NB4 (cell line): ENCODE measurements at regions not wholly inside any gene's neighbourhood (a gene's known extent, or its start where the extent isn't known, plus 50 kb on each side); places are given as distances from the start of the nearest gene placed in this dataset.

Source experiments
- DNase-seq: peaks from one replicate; pipeline ENCODE4 v3.0.0; 2010; ENCODE audit warnings: low read depth
- H3K4me3 ChIP-seq: one replicate; pipeline ENCODE4 v1.5.1; 2011; ENCODE audit warnings: mild to moderate bottlenecking, low read depth, low read length, moderate library complexity
- MYC ChIP-seq: IDR thresholded peaks from 2 replicates; pipeline ENCODE4 v1.6.1; 2011; ENCODE audit warnings: low read depth, low read length
- POLR2A ChIP-seq: IDR thresholded peaks from 2 replicates; pipeline ENCODE4 v1.6.1; 2011; ENCODE audit warnings: mild to moderate bottlenecking; ENCODE audit not compliant: insufficient read length; ENCODE audit errors: extremely low read depth
- TF ChIP-seq, protein P1 (sequence below): IDR thresholded peaks from 2 replicates; pipeline ENCODE4 v1.6.1; 2011; ENCODE audit warnings: low read depth, low read length
- TF ChIP-seq, protein P2 (sequence below): IDR thresholded peaks from one replicate; pipeline ENCODE4 v1.5.1; 2012; ENCODE audit warnings: low read depth, low read length

DNA sequence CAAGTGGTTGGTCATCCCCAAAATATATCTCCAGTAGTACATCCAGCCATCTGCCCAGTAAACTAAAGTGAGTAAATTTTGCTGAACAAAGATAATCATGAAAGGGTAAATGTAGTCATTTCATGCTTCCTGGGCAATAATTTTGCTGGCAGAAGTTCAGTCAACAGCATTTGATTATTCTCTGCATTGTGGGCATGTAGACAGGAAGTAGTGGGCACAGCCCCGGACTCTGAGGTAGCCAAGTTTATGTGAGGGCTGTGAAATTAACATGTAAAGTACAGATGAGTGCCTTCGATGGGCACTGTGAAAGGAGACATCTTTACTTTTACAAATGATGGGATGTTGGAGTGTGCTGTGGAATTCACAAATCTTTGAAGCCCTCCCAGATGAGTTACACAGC lies 312.2 kb upstream of the MTNR1B start:
- TF ChIP-seq MYC (no peak), POLR2A (no peak)
- TF ChIP-seq, protein P1, sequence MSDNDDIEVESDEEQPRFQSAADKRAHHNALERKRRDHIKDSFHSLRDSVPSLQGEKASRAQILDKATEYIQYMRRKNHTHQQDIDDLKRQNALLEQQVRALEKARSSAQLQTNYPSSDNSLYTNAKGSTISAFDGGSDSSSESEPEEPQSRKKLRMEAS = no peak
- TF ChIP-seq, protein P2, sequence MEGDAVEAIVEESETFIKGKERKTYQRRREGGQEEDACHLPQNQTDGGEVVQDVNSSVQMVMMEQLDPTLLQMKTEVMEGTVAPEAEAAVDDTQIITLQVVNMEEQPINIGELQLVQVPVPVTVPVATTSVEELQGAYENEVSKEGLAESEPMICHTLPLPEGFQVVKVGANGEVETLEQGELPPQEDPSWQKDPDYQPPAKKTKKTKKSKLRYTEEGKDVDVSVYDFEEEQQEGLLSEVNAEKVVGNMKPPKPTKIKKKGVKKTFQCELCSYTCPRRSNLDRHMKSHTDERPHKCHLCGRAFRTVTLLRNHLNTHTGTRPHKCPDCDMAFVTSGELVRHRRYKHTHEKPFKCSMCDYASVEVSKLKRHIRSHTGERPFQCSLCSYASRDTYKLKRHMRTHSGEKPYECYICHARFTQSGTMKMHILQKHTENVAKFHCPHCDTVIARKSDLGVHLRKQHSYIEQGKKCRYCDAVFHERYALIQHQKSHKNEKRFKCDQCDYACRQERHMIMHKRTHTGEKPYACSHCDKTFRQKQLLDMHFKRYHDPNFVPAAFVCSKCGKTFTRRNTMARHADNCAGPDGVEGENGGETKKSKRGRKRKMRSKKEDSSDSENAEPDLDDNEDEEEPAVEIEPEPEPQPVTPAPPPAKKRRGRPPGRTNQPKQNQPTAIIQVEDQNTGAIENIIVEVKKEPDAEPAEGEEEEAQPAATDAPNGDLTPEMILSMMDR = no peak
- H3K4me3 ChIP-seq = no peak overlapping the region
- no peak for DNase-seq

DNA sequence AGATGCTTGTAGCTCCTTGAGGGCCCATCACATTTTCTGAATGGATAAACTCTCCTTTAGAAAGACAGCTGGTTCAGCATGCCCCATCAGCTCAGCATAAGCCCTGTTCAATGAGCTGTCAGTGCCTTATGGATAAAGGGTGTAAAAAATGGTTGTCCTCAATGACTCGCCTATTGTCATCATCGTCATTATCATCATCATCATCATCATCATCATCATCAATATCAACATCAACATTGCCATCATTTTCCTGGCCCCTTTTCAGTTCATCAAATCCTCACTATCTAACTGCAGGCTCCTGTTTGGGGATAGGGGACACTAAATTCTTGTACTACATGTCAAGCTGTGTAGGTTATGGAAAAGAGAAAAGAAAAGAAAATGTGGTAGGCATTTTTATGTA lies 310.7 kb upstream of the MTNR1B start:
- no peak overlapping the region for H3K4me3 ChIP-seq
- TF ChIP-seq POLR2A (no peak), MYC (no peak)
- TF ChIP-seq, protein P1 = no peak
- TF ChIP-seq, protein P2 = no peak
- DNase-seq = no peak

DNA sequence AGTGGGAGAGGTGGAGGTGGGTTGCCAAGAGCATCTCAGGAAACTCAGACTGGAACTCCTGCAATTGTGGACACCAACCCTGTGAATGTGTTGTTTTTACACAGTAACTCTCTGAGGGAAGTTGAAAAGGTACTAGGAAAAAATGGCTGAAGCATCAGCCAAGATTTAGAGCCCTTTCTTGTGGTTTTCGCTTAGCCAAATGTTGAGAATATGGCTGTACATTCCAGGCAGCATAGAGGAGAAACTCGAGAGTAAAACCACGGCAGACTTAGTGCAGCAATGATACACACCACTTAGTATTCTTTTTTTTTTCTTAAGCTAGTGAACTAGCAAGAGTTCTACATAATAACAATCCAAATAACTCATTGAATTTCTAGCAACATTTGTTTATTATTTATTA lies 309.7 kb upstream of the MTNR1B start:
- no peak for DNase-seq
- H3K4me3 ChIP-seq = no peak overlapping the region
- TF ChIP-seq, protein P2 = no peak
- TF ChIP-seq, protein P1 = no peak
- TF ChIP-seq MYC = no peak
- no peak for TF ChIP-seq POLR2A

DNA sequence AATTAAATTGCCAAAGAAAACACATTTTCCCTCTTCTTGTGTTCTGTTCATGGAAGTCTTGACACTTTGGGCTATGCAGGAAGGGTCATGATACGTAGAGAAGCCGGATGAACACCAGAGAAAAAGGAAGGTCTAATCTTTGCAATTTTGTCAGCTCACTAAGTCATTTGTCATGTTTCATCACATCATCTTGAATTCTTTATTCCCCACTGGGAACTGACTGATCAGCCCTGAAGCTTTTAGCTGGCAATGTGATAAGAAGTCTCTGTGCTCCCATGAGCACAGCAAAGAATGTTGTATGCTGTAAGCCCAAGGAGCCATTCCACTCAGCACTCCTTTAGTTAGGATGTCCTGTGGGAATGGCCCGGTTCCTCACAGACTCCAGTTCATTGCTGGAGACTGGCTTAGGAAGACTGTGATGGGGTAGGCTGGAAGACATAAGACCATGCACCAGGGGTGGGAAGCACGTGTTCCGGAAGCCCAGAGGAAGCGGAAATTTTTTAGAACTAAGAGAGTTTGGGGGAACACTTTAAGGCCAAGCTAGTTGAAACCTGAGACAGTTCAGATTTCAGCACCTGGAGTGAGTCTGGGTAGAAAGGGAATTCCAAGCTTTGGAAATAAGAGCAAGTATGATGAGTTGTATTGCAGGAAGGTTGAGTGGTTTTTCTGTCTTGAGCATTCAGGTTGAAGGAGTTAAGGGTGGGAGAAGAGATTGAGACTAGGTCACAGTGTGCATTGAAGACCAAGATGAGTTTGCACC lies 306.7 kb upstream of the MTNR1B start:
- H3K4me3 ChIP-seq = no peak overlapping the region
- TF ChIP-seq MYC = no peak
- TF ChIP-seq POLR2A = no peak
- TF ChIP-seq, protein P1 = no peak
- TF ChIP-seq, protein P2 = no peak
- no peak for DNase-seq

DNA sequence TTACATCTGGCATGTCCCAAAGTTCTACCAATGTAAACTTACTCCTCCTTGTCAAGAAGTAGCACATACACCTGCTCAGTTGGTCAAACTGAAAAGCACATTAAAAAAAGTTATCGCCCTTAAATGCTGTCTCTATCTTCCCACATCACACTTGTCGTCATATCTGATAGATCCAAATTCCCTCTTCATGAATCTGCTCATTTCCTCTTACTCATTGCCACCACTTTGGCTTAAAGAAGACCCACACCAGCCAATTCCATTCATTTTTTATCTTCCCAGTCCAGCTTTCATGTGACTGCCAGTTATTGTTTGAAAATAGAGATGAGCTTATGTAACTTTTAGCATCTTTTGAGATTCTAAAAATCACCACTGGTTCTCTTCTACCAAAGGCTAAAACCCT lies 305.9 kb upstream of the MTNR1B start:
- TF ChIP-seq, protein P1 = no peak
- no peak overlapping the region for H3K4me3 ChIP-seq
- DNase-seq = no peak

DNA sequence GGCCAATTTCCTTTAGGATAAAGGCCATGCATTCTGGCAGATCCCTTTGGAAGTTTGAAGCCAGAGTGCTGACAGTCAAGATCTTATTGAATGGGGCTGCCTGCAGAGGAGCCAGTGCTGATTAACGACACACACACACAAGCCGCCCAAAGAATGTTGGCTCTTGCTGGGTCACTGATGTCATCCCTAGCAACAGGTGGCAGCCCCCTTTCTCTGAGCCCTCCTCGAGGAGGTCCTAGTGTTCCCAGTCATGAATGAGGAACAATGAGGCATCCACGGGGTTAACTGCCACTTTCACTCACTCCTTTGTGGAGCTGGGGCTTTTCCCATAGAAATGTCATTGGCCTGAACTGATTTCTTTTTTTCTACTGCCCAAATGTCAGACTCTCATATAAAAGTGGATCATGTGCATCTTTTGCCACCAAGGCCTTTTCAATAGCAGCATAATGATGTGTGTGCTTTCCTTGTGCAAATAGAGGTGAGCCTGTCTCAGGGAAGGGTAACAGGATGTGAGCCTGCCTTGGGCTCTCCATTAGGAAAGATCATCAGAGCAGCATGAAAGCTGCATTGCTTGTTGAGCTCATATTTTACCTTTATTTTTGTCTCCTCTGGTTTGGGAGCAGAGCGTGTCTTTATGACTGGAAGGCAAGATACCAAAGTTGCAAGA lies 301.8 kb upstream of the MTNR1B start:
- TF ChIP-seq MYC = no peak
- TF ChIP-seq, protein P2 = no peak
- TF ChIP-seq POLR2A = no peak
- TF ChIP-seq, protein P1 = no peak
- no peak overlapping the region for H3K4me3 ChIP-seq
- no peak for DNase-seq
